ENCODE measurements at regions not wholly inside any gene's neighbourhood (a gene's known extent, or its start where the extent isn't known, plus 50 kb on each side); places are given as distances from the start of the nearest gene placed in this dataset.
A peak's percentile ranks its signal among the peaks of the same experiment; 100 is the strongest.

DNA sequence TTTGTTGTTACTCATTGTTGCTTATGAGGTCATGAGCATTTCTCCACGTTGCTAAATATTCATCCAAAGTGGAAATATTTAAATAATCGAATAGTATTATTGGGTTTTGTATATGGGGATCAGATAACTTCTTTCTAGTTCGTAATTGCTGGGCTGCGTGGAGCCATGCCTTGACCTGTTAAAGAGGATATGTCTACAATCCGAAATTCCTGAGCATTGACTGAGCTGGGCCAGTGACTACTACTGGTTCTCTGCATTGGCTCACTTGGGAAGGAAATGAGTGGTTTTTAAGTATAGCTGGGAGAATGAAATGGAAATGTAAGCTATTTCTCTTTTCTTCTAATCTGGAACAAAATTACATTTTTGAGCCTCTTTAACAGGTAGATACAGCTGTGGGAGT lies 163.2 kb downstream of the RPL10L start:
- Histone ChIP-seq H3K9ac (ENCODE audit: low read depth in 1 of 2, low read length in 2 of 2) (no peak overlapping the region), H3K9me3 (ENCODE audit: control insufficient read depth in 4 of 4, low read length in 3 of 4) (no peaks in the 10 kb centered on the region), H3K27me3 (ENCODE audit: control insufficient read depth in 4 of 4, insufficient read depth in 4 of 4, low read length in 3 of 4) (no peaks in the 10 kb centered on the region), H3K36me3 (ENCODE audit: control insufficient read depth in 4 of 4, insufficient read depth in 3 of 4, low read depth in 1 of 4, low read length in 3 of 4) (no peaks in the 10 kb centered on the region), H3K4me1 (ENCODE audit: control insufficient read depth in 4 of 4, insufficient read depth in 4 of 4, low read length in 3 of 4) (peaks cover 0 to 30% (median 19%) of the 10 kb centered on the region in 4 donors), H3K27ac (ENCODE audit: low read depth in 1 of 2, low read length in 2 of 2) (peak overlapping the region in 1 of 2 donors; percentile 32), H3K4me3 (ENCODE audit: low read depth in 1 of 3, low read length in 3 of 3) (no peak overlapping the region)
- WGBS, result 45% methylated on average over 5 of the region's 5 CpGs
- DNase-seq (ENCODE audit: low spot score), result no peak
- TF ChIP-seq ZBTB33 (IDR thresholded peaks at IDR 0.05), result no peak
- TF ChIP-seq SP1 (IDR thresholded peaks at IDR 0.05), result no peak
- TF ChIP-seq GABPA (IDR thresholded peaks at IDR 0.05 in 1 of 2, conservative IDR thresholded peaks at IDR 0.05 in 1 of 2), result no peak
- TF ChIP-seq, protein P1, sequence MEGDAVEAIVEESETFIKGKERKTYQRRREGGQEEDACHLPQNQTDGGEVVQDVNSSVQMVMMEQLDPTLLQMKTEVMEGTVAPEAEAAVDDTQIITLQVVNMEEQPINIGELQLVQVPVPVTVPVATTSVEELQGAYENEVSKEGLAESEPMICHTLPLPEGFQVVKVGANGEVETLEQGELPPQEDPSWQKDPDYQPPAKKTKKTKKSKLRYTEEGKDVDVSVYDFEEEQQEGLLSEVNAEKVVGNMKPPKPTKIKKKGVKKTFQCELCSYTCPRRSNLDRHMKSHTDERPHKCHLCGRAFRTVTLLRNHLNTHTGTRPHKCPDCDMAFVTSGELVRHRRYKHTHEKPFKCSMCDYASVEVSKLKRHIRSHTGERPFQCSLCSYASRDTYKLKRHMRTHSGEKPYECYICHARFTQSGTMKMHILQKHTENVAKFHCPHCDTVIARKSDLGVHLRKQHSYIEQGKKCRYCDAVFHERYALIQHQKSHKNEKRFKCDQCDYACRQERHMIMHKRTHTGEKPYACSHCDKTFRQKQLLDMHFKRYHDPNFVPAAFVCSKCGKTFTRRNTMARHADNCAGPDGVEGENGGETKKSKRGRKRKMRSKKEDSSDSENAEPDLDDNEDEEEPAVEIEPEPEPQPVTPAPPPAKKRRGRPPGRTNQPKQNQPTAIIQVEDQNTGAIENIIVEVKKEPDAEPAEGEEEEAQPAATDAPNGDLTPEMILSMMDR (IDR thresholded peaks at IDR 0.05; ENCODE audit: low read depth, low read length, missing input control), result no peak
- TF ChIP-seq JUND (IDR thresholded peaks at IDR 0.05), result no peak
- no peak for TF ChIP-seq NR2F2 (IDR thresholded peaks at IDR 0.05)
- no peak for TF ChIP-seq MAX (IDR thresholded peaks at IDR 0.05)
- no peak for TF ChIP-seq RAD21 (IDR thresholded peaks at IDR 0.05)
- no peak for TF ChIP-seq REST (IDR thresholded peaks at IDR 0.05)
- TF ChIP-seq RXRA (IDR thresholded peaks at IDR 0.05), result no peak
- TF ChIP-seq FOXA2 (IDR thresholded peaks at IDR 0.05), result no peak
- no peak for TF ChIP-seq YY1 (IDR thresholded peaks at IDR 0.05)
- TF ChIP-seq EGR1 (IDR thresholded peaks at IDR 0.05; ENCODE audit: low read depth in 2 of 2), result no peak

DNA sequence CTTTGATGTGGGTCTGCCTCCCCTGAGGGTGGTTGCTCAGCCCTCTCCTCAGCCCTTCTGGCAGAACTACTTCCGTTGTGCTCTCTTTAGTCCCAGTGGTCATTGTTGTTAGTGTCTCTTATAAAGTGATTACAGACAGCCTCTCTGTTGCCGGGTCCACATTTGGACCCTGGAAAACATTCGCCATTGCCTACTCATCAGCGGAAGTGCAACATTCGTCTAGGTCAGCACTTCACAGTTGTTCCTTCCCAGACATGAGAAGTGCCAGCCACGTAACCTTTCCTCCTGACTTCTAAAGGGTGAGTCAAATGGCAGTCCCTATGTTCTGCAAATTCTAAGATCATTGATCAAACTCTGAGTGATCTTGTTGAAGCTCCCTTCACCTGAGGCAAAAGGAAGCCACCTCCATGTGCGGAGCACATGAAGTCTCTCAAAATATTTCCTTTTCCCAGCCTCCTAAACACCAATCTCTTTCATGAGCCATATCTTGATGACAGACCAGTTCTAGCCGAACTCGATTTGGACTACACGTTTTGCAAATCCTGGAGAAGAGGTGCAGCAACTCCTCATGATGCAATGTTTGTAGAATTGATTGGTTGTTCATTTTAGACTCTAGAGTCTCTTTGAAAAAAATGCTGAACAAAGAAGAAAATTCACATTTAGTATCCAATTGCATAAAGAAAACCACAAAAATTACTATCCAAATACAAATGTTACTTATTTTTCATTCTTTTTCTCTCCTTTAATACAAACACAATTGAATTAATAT lies 163.8 kb downstream of the RPL10L start:
- WGBS, result 56% methylated on average over 10 of the region's 10 CpGs
- TF ChIP-seq HNF4G (IDR thresholded peaks at IDR 0.05) (no peak), ATF3 (IDR thresholded peaks at IDR 0.05) (peak; percentile 81), MAX (IDR thresholded peaks at IDR 0.05) (peak; percentile 20), SP1 (IDR thresholded peaks at IDR 0.05) (peak; percentile 33), JUND (IDR thresholded peaks at IDR 0.05) (no peak), YY1 (IDR thresholded peaks at IDR 0.05) (peak; percentile 67), TAF1 (conservative IDR thresholded peaks at IDR 0.05) (no peak), GABPA (IDR thresholded peaks at IDR 0.05 in 1 of 2, conservative IDR thresholded peaks at IDR 0.05 in 1 of 2) (no peak), HNF4A (conservative IDR thresholded peaks at IDR 0.05) (peak; percentile 39 to 59), ZBTB33 (IDR thresholded peaks at IDR 0.05) (no peak), RXRA (IDR thresholded peaks at IDR 0.05) (peak; percentile 16 to 41)
- TF ChIP-seq, protein P1 (IDR thresholded peaks at IDR 0.05; ENCODE audit: low read depth, low read length, missing input control), result no peak

More for the DNA sequence above, 163.8 kb downstream of the RPL10L start:
- peak overlapping the region in 1 of 3 donors; percentile 29 for H3K4me3 ChIP-seq (ENCODE audit: low read depth in 1 of 3, low read length in 3 of 3)
- H3K9me3 ChIP-seq (ENCODE audit: control insufficient read depth in 4 of 4, low read length in 3 of 4), result no peaks in the 10 kb centered on the region
- H3K4me1 ChIP-seq (ENCODE audit: control insufficient read depth in 4 of 4, insufficient read depth in 4 of 4, low read length in 3 of 4), result peaks cover 0 to 30% (median 19%) of the 10 kb centered on the region in 4 donors
- no peaks in the 10 kb centered on the region for H3K27me3 ChIP-seq (ENCODE audit: control insufficient read depth in 4 of 4, insufficient read depth in 4 of 4, low read length in 3 of 4)
- no peak for DNase-seq (ENCODE audit: low spot score)
- H3K36me3 ChIP-seq (ENCODE audit: control insufficient read depth in 4 of 4, insufficient read depth in 3 of 4, low read depth in 1 of 4, low read length in 3 of 4), result no peaks in the 10 kb centered on the region
- H3K27ac ChIP-seq (ENCODE audit: low read depth in 1 of 2, low read length in 2 of 2), result peak overlapping the region; percentile 17 to 70
- H3K9ac ChIP-seq (ENCODE audit: low read depth in 1 of 2, low read length in 2 of 2), result no peak overlapping the region

All from liver (tissue), 8 donors.